AG10803 (cell line): ENCODE measurements at regions not wholly inside any gene's neighbourhood (a gene's known extent, or its start where the extent isn't known, plus 50 kb on each side); places are given as distances from the start of the nearest gene placed in this dataset.
"Not testable (repeated sequence)": the region's sequence is repeated elsewhere in the genome, so short reads cannot be mapped to it uniquely, and the experiment has no call there.

ENCODE experiments used
- DNase-seq: peaks from one replicate; pipeline ENCODE4 v3.0.0; 2010; ENCODE audit warnings: low read depth
- H3K4me3 ChIP-seq: 2 replicates; pipeline ENCODE4 v1.5.1; 2011; ENCODE audit warnings: mild to moderate bottlenecking, low read length, control low read depth
- TF ChIP-seq, protein P1 (sequence below): conservative IDR thresholded peaks from 2 replicates; pipeline ENCODE4 v1.5.1; 2011; ENCODE audit warnings: mild to moderate bottlenecking, low read length, control low read depth, inconsistent platforms

DNA sequence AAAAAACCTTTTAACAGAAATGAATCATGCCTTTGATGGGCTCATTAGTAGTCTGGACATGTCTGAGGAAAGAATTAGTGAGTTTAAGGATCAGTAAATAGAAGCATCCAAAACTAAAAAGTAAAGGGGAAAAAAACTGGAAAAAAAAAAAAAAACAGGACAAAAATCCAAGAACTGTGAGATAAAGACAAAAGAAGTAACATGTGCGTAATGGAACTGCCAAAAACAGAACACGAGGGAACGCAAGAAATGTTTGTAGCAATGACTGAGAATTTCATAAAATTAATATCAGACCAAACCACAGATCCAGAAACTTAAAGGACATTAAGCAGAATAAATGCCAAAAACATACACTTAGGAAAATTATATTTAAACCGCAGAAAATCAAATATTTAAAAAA lies 77.4 kb downstream of the MS4A13 start:
- no peak overlapping the region for H3K4me3 ChIP-seq
- DNase-seq: no peak
- TF ChIP-seq, protein P1, sequence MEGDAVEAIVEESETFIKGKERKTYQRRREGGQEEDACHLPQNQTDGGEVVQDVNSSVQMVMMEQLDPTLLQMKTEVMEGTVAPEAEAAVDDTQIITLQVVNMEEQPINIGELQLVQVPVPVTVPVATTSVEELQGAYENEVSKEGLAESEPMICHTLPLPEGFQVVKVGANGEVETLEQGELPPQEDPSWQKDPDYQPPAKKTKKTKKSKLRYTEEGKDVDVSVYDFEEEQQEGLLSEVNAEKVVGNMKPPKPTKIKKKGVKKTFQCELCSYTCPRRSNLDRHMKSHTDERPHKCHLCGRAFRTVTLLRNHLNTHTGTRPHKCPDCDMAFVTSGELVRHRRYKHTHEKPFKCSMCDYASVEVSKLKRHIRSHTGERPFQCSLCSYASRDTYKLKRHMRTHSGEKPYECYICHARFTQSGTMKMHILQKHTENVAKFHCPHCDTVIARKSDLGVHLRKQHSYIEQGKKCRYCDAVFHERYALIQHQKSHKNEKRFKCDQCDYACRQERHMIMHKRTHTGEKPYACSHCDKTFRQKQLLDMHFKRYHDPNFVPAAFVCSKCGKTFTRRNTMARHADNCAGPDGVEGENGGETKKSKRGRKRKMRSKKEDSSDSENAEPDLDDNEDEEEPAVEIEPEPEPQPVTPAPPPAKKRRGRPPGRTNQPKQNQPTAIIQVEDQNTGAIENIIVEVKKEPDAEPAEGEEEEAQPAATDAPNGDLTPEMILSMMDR: no peak

DNA sequence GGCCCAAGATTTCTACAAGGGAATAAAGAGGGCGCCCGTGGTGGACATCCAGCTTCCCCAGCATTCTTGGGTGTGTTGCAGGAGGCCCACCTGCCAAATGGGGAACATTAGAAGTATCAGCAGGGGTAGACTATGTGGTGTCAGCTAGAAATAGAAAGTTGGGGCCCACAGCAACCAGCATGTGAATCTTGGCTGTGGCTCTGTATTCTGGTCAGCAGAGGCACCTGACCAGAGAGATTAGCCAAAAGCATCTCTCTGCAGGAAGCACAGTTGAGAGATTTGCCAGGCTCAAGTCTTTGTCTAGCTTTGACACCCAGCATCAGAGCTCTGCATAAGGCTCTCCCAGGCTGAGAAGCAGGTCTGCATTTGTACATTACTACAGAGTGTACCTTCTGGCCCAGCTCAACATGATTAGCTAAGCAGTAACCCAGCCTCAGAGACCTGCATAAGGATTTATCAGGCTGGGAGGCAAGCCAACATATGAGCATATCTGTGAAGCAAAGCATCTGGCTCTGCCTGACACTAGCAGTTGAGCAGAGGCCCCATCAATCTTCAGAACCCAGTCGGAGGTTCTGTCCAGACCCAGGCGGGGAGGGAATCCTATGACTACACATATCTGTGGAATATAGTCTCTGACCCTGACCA lies 79.9 kb downstream of the MS4A13 start:
- TF ChIP-seq, protein P1: no peak

DNA sequence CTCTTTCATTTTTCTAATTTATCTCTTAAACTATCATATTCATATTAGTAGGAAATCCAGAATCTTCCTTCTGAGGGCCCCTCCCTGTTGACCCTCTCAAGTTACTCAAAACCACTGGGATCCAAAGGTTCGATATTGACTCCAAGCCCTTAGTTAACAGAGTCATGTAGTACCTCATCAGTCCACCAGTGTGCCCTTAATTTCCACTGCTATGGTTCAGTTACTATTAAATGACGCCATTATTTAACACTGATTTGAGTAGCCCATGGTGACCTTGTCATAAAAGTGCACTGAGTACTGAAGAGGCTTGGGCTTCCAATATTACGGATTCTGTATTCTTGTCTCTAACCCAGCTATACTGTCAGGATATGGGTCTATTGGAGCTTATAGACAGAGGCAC lies 91.9 kb upstream of the MS4A8 start:
- TF ChIP-seq, protein P1: no peak
- no peak overlapping the region for H3K4me3 ChIP-seq
- DNase-seq: no peak

More for the DNA sequence above, 79.9 kb downstream of the MS4A13 start:
- no peak overlapping the region for H3K4me3 ChIP-seq
- no peak for DNase-seq

DNA sequence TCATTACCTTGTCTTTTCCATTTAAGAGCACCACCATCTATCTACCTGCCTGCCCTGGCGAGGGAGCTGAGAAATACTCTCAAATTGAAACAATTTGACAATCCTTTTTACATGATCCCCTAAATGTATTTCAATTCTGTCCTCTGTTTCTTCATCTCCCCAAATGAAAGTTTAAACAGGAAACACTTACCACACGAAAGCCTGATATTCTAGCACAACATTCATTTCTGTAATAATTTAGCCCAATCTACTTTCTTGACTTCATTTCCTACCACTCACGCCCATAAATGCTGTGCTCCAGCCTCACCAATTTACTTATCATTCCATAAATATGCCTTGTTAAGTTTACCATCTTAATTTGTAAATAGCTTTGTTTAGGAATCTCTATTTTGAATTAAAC lies 89.8 kb upstream of the MS4A8 start:
- no peak overlapping the region for H3K4me3 ChIP-seq
- DNase-seq: no peak
- TF ChIP-seq, protein P1: no peak

DNA sequence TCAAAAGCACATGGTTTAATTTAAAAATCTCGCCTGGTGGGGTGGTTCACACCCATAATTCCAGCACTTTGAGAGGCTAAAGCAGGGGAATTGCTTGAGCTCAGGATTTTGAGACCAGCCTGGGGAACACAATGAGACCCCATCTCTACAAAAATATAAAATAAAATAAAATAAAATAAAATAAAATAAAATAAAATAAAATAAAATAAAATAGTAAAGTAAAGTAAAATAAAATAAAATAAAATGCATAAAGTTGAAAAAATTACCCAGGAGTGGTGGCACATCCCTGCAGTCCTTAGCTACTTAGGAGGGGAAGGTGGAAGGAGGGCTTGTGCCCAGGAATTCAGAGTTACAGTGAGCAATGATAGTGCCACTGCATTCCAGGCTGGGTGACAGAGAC lies 88.7 kb upstream of the MS4A8 start:
- DNase-seq: no peak
- no peak overlapping the region for H3K4me3 ChIP-seq
- TF ChIP-seq, protein P1: no peak

DNA sequence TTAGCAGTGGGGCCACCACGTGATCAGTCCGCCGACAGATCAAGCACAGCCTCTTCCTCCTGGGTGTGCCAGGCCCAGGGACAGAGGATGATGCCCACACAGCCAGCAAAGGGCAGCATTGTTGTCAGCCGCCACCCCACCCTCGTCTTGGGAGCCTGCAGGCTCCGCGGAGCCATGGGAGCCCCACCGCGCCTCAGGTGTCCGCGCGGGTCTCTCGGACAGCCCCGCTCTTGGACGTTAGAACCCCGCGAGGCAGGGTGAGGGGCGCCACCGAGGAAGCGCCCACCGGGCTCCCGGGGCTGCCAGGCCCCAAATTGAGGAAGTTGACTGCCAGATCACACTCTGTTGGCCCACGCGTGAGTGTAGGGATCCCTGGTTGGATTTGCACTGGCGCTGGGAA lies 83.9 kb upstream of the MS4A8 start:
- DNase-seq: no peak
- TF ChIP-seq, protein P1: no peak

DNA sequence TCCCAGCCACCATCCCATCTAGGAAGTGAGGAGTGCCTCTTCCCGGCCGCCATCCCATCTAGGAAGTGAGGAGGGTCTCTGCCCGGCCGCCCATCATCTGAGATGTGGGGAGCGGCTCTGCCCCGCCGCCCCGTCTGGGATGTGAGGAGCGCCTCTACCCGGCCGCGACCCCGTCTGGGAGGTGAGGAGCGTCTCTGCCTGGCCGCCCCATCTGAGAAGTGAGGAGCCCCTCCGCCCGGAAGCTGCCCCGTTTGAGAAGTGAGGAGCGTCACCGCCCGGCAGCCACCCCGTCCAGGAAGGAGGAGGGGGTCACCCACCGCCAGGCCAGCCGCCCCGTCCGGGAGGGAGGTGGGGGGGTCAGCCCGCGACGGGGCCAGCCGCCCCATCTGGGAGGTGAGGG lies 77.5 kb upstream of the MS4A8 start:
- DNase-seq, H3K4me3 ChIP-seq: not testable (repeated sequence)

More for the DNA sequence above, 83.9 kb upstream of the MS4A8 start:
- H3K4me3 ChIP-seq: no peak overlapping the region

DNA sequence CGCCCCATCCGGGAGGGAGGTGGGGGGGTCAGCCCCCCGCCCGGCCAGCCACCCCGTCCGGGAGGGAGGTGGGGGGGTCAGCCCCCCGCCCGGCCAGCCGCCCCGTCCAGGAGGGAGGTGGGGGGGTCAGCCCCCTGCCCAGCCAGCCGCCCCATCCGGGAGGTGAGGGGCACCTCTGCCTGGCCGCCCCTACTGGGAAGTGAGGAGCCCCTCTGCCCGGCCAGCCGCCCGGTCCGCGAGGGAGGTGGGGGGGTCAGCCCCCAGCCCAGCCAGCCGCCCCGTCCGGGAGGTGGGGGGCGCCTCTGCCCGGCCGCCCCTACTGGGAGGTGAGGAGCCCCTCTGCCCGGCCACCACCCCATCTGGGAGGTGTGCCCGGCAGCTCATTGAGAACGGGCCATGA lies 76.6 kb upstream of the MS4A8 start:
- not testable (repeated sequence) for DNase-seq, H3K4me3 ChIP-seq
